ENCODE measurements at regions not wholly inside any gene's neighbourhood (a gene's known extent, or its start where the extent isn't known, plus 50 kb on each side); places are given as distances from the start of the nearest gene placed in this dataset.
A peak's percentile ranks its signal among the peaks of the same experiment; 100 is the strongest.
"Not testable (repeated sequence)": the region's sequence is repeated elsewhere in the genome, so short reads cannot be mapped to it uniquely, and the experiment has no call there.

DNA sequence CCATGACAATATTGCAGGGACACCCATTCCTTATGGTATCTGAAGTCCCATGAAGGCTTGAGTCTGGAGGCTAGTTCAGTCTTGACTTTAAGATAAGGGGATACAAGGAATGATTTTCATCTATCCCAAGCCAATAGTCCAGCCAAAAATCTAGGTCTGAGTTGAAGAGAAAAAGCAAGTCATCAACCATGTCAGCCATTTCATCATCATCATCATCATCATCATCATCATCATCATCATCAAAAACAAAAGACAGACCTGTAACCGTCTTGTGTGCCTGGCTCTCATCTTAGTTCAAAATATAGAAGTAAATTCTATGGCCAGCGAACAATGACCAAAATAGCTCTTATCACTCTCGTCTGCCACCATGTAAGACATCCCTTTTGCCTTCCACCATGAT, 59.5 kb upstream of the FAM90A26 start:
- DNase-seq (ENCODE audit: low spot score), result not testable (repeated sequence)

DNA sequence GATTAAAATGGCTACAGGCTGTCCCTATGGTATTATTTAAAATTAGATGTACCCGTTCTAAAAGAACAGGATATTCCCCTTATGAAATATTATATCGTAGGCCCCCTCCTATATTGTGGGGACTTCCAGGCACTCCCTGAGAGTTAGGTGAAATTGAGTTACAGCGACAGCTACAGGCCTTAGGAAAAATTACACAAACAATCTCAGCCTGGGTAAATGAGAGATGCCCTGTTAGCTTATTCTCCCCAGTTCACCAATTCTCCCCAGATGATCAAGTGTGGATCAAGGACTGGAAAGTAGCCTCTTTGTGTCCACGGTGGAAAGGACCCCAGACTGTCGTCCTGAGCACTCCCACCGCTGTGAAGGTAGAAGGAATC, 67.1 kb upstream of the FAM90A26 start:
- DNase-seq (ENCODE audit: low spot score), result not testable (repeated sequence)

DNA sequence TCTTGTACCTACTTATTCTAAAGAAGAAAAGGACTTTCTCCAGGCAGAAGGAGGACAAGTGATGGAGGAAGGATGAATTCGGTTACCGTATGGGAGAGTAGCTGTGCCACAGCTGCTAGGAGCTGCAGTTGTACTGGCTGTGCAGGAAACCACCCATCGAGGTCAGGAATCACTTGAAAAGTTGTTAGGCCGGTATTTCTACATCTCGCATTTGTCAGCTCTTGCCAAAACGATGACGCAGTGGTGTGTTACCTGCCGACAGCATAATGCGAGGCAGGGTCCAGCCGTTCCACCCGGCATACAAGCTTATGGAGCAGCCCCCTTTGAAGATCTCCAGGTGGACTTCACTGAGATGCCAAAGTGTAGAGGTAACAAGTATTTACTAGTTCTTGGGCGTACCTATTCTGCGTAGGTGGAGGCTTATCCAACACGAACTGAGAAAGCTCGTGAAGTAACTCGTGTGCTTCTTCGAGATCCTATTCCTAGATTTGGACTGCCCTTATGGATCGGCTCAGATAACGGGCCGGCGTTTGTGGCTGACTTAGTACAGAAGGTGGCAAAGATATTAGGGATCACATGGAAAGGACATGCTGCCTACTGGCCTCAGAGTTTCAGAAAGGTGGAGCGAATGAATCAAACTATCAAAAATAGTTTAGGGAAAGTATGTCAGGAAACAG, 67.6 kb upstream of the FAM90A26 start:
- DNase-seq (ENCODE audit: low spot score), result not testable (repeated sequence)

DNA sequence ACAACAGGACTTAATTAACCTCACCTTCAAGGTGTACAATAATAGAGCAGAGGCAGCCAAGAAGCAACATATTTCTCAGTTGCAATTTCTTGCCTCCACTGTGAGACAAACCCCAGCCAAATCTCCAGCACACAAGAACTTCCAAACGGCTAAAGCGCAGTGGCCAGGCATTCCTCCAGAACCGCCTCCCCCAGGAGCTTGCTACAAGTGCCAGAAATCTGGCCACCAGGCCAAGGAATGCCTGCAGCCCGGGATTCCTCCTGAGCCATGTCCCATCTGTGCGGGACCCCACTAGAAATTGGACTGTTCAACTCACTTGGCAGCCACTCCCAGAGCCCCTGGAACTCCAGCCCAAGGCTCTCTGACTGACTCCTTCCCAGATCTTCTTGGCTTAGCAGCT, 73.9 kb upstream of the FAM90A26 start:
- not testable (repeated sequence) for DNase-seq (ENCODE audit: low spot score)

DNA sequence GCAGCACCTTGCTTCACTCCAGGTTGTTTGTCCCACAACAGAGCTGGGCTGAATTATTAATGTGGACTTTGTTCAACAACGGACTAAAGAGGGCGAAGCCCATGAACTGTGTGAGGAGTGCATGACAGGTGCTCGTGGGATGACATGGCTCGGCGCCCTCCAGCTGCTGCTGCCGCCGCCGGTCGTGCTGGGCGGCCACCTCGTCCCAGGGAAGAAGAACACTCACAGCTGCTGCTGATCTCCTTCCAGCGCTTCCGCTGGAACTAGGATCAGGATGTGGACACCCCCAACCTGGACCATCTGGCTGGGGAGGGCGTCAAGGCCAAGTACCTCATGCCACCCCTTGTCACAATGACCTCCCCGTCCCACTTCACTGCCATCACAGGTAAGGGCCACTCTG, 91.4 kb upstream of the FAM90A26 start:
- DNase-seq (ENCODE audit: low spot score), result not testable (repeated sequence)

DNA sequence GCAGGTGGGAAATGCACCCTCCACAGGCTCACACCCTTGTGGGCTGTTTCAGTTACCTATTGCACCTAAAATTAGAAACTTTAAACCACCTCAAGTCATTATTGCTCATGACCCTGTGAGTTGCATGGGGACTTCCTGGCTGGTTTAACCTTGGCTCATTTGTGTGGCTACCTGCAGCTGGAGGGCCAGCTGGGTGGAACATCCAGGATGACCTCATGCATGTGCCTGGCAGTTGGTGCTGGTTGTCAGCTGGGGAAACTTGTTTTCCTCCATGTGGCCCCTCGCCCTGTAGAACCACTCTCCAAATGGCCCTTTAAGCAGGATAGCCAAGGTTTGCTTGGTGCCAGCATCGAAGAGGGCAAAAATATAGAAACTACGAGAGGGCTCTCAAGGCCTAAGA, 93.2 kb upstream of the FAM90A26 start:
- not testable (repeated sequence) for DNase-seq (ENCODE audit: low spot score)

DNA sequence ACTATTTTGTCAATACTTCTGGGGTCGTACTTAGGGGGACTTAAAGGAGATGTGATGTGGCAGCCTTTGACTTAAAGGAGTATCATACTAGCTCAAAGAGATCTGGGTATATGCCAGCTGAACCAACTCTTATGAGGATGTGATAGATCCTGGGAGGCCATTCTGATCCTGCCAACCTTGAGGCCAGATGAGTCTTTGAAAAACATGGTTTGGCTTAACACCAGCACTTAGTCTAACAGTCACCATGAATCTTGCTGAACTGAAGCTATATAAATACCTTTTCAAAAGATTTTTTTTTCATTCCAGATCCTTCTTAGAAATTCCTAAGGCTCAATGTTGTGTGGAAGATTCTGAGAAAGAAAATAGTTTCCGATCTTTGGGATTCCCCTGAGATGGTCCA, 93.7 kb upstream of the FAM90A26 start:
- not testable (repeated sequence) for DNase-seq (ENCODE audit: low spot score)

DNA sequence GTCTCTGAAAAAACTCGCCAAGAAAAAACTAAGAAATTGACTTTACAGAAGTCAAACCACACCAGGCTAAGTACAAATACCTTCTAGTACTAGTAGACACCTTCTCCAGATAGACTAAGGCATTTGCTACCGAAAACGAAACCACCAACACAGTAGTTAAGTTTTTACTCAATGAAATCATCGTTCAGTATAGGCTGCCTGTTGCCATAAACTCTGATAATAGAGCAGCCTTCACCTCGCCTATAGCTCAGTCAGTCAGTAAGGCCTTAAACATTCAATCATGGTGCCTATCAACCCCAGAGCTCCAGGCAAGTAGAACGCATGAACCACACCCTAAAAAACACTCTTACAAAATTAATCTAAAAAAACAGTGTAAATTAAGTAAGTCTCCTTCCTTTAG, 96.8 kb upstream of the FAM90A26 start:
- DNase-seq (ENCODE audit: low spot score), result not testable (repeated sequence)

DNA sequence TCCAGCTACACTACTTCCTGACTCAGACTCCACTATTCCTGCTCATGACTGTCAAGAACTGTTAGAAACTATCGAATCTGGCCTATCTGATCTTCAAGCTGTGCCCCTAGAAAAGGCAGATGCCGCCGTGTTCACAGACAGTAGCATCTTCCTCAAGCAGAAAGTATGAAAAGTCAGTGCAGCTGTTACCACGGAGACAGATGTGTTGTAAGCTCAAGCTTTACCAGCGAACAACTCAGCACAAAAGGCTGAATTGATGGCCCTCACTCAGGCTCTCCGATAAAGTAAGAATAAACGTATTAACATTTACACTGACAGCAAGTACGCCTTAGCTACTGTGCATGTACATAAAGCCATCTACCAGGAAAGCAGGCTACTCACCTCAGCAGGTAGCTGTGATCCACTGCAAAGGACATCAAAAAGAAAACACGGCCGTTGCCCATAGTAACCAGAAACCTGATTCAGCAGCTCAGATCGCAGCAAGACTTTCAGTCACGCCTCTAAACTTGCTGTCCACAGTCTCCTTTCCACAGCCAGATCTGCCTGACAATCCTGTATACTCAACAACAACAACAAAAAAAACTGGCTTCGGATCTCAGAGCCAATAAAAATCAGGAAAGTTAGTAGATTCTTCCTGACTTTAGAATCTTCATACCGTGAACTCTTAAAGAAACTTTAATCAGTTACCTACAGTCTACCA, 97.5 kb upstream of the FAM90A26 start:
- not testable (repeated sequence) for DNase-seq (ENCODE audit: low spot score)

DNA sequence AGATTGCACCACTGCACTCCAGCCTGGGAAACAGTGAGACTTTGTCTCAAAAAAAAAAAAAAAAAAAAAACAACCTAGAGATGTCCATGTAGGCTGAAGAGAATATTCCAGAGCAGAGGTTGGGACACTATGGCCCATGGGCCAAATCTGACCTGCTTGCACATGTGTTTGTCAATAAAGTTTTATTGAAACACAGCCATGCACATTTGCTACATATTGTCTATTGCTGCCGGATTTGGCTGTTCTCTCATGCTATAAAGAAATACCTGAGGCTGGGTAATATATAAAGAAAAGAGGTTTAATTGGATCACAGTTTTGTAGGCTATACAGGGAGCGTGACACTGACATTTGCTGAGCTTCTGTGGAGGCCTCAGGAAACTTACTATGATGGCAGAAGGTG, 102.3 kb upstream of the FAM90A26 start:
- not testable (repeated sequence) for DNase-seq (ENCODE audit: low spot score)

DNA sequence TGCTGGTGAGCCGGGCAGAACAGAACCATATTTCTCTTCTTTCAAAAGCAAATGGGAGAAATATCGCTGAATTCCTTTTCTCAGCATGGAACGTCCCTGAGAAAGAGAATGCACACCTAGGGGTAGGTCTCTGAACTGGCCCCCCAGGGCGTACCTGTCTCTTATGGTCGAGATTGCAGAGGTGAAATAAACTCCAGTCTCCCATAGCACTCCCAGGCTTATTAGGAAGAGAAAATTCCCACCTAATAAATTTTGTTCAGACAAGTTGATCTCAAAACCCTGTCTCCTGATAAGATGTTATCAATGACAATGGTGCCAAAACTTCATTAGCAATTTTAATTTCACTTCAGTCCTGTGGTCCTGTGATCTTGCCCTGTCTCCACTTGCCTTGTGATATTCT, 106.6 kb upstream of the FAM90A26 start:
- DNase-seq (ENCODE audit: low spot score), result not testable (repeated sequence)

DNA sequence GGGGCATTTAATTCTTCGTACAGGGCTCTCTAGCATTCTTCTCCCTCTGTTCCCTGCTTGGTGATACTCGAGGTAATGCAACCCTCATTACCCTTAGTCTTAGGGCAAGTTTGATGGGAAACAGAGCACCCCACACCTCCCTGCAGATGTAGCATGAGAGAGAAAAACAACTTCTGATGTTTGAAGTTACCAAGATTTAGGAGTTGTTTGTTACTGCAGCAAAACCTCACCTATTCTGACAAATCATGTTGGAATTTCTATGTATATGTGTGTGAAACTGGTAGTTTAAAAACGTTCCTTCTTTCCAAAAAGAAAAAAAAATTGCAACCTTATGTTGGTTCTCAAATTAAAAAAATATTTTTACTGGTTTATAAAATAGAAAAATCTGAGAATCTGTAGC, 145.3 kb upstream of the FAM90A26 start:
- not testable (repeated sequence) for DNase-seq (ENCODE audit: low spot score)

DNA sequence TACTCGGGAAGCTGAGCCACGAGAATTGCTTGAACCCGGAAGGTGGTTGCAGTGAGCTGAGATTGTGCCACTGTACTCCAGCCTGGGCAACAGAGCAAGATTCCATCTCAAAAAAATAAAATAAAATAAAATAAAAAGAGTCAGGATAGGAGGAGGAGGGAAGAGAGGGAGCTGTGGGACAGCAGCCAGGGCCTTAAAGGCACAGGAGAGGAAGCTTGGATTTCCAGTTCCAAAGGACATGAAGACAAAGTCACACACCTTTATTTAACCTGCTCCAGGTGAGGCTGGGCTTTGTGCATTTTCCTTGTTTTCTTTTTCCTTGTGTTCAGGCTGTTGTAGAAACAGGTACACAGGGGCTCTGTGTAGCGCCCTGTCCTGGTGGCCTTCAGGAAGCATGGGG, 138.2 kb upstream of the HMX1 start:
- not testable (repeated sequence) for DNase-seq (ENCODE audit: low spot score)

DNA sequence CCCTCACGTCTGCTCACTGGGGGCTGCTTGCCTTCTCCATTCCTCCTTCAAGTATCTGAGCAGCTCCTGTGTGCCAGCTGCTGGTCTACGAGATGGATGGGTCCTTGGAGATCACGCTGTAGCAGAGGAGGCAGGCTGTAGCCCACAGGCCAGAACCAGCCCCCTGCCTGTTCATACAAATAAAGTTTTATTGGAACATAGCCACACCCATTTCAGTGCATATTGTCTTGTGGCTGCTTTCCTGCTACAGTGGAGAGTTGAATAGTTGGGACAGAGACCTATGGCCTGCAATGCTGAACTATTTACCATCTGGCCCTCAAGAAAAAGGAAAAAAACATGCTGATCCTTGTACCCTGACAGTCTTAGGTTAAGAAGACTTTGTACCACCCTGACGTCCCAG, 136.8 kb upstream of the HMX1 start:
- DNase-seq (ENCODE audit: low spot score), result not testable (repeated sequence)

DNA sequence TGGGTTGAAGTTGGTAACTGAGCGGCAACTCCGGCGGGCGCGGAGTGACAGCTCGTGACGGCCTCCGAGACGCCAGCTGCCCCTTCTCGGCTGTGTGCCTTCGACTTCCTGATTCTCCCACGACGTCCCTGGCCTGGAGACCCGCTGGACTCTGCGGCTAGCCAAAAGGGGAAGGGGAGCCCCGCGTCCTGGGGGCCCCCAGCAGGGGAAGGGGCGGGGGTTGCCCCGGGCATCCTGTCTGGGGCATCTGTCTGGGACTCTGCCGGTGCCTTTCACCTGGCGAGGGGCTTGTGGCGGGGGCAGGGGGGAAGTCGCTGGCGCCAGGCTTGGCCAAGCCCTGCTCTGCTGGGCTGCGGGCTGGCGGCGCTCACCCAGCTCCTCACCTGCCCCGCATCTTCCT, 129.5 kb upstream of the HMX1 start:
- peak; percentile 6 for DNase-seq (ENCODE audit: low spot score)

DNA sequence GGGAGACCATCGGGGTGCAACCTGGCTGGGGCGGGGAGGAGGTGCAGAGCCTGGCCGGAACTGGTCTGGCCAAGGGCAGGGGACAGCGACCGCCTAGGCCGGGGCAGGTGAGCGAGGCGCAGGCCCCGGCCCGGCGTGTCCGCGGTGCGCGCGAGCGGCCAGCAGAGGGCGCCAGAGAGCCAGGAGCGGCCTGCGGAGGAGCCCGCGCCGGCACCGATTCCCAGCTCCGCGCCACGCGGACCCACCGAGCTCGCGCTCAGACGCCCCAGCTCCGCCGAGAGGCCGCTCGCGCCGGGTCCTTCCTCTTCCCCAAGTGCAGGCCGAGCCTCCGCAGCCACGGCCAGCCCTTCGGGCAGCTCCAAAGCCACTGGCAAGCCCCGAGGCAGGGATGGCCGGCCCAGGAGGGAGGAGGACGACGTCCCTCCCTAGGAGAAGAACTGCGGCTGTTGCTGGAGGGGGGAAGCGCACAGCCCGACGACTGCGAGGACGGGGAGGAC, 128.9 kb upstream of the HMX1 start:
- peak; percentile 28 for DNase-seq (ENCODE audit: low spot score)

DNA sequence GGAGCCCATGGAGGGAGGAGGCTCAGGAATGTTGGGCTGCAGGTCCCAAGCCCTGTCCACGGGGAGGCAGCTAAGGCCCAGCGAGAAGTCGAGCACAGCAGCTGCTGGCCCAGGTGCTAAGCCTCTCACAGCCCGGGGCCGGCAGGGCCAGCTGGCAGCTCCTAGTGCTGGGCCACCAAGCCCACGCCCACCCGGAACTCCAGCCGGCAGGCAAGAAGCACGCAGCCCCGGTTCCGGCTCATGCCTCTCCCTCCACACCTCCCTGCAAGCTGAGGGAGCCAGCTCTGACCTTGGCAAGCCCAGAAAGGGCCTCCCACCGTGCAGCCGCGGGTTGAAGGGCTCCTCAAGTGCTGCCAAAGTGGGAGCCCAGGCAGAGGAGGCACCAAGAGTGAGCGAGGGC, 121.3 kb upstream of the HMX1 start:
- not testable (repeated sequence) for DNase-seq (ENCODE audit: low spot score)

DNA sequence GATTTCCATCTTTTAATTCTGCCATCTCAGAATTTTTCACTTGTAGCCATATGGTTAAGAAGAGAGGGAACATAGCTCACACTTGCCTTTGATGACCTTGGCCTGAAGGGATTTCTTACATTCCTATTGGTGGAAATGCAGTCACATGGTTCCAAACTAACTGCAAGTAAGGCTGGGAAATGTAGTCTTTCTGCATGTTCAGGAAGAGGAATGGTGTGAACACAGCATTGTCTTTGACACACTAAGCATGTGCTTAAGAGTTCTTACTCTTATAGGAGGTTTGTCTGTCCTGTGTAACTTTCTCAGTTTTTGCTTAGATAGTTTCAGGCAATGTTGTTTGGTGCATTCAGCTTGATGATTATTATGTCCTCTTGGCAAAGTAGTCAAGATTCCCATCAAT, 119.8 kb upstream of the HMX1 start:
- not testable (repeated sequence) for DNase-seq (ENCODE audit: low spot score)

DNA sequence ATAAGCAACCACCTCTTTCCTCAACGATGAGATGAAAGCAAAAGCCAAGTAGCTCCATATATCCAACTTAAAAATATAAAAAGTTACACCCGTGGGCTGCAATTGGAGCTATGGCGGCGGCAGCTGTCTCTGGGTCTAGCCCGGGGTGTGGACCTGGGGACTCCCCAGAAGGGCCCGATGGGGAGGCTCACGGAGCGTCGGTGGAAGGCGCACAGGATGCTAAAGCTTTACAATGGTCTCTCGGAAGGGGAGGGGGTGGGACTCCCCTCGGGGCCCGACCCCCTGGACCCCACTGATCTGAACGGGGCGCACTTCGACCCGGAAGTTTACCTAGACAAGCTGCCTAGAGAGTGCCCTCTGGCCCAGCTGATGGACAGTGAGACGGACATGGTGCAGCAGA, 118.7 kb upstream of the HMX1 start:
- DNase-seq (ENCODE audit: low spot score), result not testable (repeated sequence)

DNA sequence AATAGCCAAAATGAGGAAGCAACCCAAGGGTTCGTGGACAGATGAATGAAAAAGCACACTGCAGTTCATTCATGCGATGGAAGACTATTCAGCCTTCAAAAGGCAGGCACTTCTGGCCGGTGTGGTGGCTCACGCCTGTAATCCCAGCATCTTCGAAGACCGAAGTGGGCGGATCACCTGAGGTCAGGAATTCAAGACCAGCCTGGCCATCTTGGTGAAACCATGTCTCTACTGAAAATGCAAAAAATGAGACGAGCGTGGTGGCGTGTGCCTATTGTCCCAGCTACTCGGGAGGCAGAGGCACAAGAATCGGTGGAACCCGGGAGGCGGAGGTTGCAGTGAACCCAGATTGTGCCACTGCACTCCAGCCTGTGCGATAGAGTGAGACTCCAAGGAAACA, 114.1 kb upstream of the HMX1 start:
- not testable (repeated sequence) for DNase-seq (ENCODE audit: low spot score)

DNA sequence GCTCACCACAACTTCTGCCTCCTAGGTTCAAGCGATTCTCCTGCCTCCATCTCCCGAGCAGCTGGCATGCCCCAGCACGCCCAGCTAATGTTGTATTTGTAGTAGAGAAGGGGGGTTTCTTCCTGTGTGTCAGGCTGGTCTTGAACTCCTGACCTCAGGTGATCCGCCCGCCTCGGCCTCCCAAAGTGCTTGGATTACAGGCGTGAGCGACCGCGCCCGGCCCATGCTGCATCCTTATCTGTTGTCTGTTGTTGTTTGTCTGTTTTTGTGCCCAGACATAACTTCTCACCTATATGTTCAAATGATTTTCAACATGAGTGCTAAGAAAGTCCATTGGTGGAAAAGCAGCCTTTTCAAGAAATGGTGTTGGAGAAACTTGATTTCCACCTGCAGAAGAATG, 113.0 kb upstream of the HMX1 start:
- DNase-seq (ENCODE audit: low spot score), result not testable (repeated sequence)

DNA sequence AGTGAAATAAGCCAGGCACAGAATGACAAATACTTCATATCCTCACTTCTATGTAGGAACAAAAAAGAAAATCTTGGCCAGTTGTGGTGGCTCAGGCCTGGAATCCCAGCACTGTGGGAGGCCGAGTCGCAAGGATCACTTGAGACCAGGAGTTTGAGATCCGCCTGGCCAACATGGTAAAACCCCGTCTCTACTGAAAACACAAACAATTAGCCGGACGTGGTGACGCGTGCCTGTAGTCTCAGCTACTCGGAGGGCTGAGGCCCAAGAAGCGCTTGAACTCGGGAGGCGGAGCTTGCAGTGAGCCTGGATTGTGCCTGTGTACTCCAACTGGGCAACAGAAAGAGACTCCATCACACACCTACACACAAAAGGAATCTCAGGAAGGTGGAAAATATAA, 112.3 kb upstream of the HMX1 start:
- DNase-seq (ENCODE audit: low spot score), result not testable (repeated sequence)

DNA sequence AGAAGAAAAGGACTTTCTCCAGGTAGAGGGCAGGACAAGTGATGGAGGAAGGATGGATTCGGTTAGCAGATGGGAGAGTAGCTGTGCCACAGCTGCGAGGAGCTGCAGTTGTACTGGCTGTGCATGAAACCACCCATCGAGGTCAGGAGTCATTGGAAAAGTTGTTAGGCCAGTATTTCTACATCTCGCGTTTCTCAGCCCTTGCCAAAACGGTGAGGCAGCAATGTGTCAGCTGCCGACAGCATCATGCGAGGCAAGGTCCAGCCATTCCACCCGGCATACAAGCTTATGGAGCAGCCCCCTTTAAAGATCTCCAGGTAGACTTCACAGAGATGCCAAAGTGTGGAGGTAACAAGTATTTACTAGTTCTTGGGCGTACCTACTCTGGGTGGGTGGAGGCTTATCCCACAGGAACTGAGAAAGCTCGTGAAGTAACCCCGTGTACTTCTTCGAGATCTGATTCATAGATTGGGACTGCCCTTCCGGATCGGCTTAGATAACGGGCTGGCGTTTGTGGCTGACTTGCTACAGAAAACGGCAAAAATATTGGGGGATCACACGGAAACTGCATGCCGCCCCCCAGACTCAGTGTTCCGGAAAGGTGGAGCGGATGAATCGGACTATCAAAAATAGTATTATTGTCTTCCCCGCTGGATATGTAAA, 105.0 kb upstream of the HMX1 start:
- not testable (repeated sequence) for DNase-seq (ENCODE audit: low spot score)
